ENCODE measurements at regions not wholly inside any gene's neighbourhood (a gene's known extent, or its start where the extent isn't known, plus 50 kb on each side); places are given as distances from the start of the nearest gene placed in this dataset.
A peak's percentile ranks its signal among the peaks of the same experiment; 100 is the strongest.

GRCh38 chr4:12879496-12879895 lies 604.6 kb downstream of the RAB28 start:
- Histone ChIP-seq H3K27me3 (ENCODE audit: insufficient read depth, low read depth, low read length) (no peaks in the 10 kb centered on the region), H3K9ac (ENCODE audit: low read length) (no peak overlapping the region), H3K9me2 (ENCODE audit: insufficient read depth, low read length) (no peaks in the 10 kb centered on the region), H4K20me1 (ENCODE audit: insufficient read depth) (no peaks in the 10 kb centered on the region), H3K4me3 (ENCODE audit: low read length) (peak overlapping the region; percentile 42), H2AFZ (ENCODE audit: low read depth, low read length) (no peak overlapping the region), H3F3A (ENCODE audit: insufficient read depth, low read length, poor library complexity, severe bottlenecking) (peaks cover 3% of the 10 kb centered on the region), H3K9me3 (ENCODE audit: low read length) (no peaks in the 10 kb centered on the region), H3K27ac (ENCODE audit: low read length) (peak overlapping the region; percentile 64), H3K79me2 (replicated peaks; ENCODE audit: insufficient read depth, low read length) (no peaks in the 10 kb centered on the region), H3K36me3 (ENCODE audit: insufficient read depth, low read length) (no peaks in the 10 kb centered on the region), H3K4me2 (ENCODE audit: low read length) (no peak overlapping the region)
- no peak for TF ChIP-seq SMC3 (conservative IDR thresholded peaks at IDR 0.05; ENCODE audit: poor library complexity)
- no peak for TF ChIP-seq TAF1 (IDR thresholded peaks at IDR 0.05; ENCODE audit: low read depth)
- peak; percentile 100 for TF ChIP-seq EP300 (conservative IDR thresholded peaks at IDR 0.05; ENCODE audit: poor library complexity, severe bottlenecking)
- TF ChIP-seq RAD21 (conservative IDR thresholded peaks at IDR 0.05), result no peak
- TF ChIP-seq CTCF (IDR thresholded peaks at IDR 0.05; ENCODE audit: poor library complexity, severe bottlenecking), result peak; percentile 14
- TF ChIP-seq REST (IDR thresholded peaks at IDR 0.05; ENCODE audit: borderline replicate concordance), result peak; percentile 68
- TF ChIP-seq EZH2 (IDR thresholded peaks at IDR 0.05; ENCODE audit: borderline replicate concordance, insufficient read depth, low read length, poor library complexity, severe bottlenecking), result no peak
- TF ChIP-seq POLR2AphosphoS5 (IDR thresholded peaks at IDR 0.05), result peak; percentile 92
- TF ChIP-seq MXI1 (conservative IDR thresholded peaks at IDR 0.05; ENCODE audit: poor library complexity, severe bottlenecking), result peak; percentile 24

- Histone ChIP-seq H3K36me3 (ENCODE audit: insufficient read depth, low read length) (no peaks in the 10 kb centered on the region), H2AFZ (ENCODE audit: low read depth, low read length) (no peak overlapping the region), H3K9me3 (ENCODE audit: low read length) (no peaks in the 10 kb centered on the region), H3K27me3 (ENCODE audit: insufficient read depth, low read depth, low read length) (no peaks in the 10 kb centered on the region), H3K4me2 (ENCODE audit: low read length) (no peak overlapping the region), H3K79me2 (replicated peaks; ENCODE audit: insufficient read depth, low read length) (no peaks in the 10 kb centered on the region), H3K4me3 (ENCODE audit: low read length) (no peak overlapping the region), H3K27ac (ENCODE audit: low read length) (no peak overlapping the region), H3K9ac (ENCODE audit: low read length) (no peak overlapping the region), H3F3A (ENCODE audit: insufficient read depth, low read length, poor library complexity, severe bottlenecking) (peaks cover 3% of the 10 kb centered on the region), H4K20me1 (ENCODE audit: insufficient read depth) (no peaks in the 10 kb centered on the region), H3K9me2 (ENCODE audit: insufficient read depth, low read length) (no peaks in the 10 kb centered on the region)
- TF ChIP-seq EP300 (conservative IDR thresholded peaks at IDR 0.05; ENCODE audit: poor library complexity, severe bottlenecking) (no peak), CTCF (IDR thresholded peaks at IDR 0.05; ENCODE audit: poor library complexity, severe bottlenecking) (no peak), SMC3 (conservative IDR thresholded peaks at IDR 0.05; ENCODE audit: poor library complexity) (no peak), REST (IDR thresholded peaks at IDR 0.05; ENCODE audit: borderline replicate concordance) (no peak), MXI1 (conservative IDR thresholded peaks at IDR 0.05; ENCODE audit: poor library complexity, severe bottlenecking) (no peak), EZH2 (IDR thresholded peaks at IDR 0.05; ENCODE audit: borderline replicate concordance, insufficient read depth, low read length, poor library complexity, severe bottlenecking) (no peak), POLR2AphosphoS5 (IDR thresholded peaks at IDR 0.05) (no peak), RAD21 (conservative IDR thresholded peaks at IDR 0.05) (no peak), TAF1 (IDR thresholded peaks at IDR 0.05; ENCODE audit: low read depth) (no peak)
These were observed 608.4 kb downstream of the RAB28 start for GRCh38 chr4:12875640-12876243.
